GM19438 (cell line): ENCODE measurements at regions not wholly inside any gene's neighbourhood (a gene's known extent, or its start where the extent isn't known, plus 50 kb on each side); places are given as distances from the start of the nearest gene placed in this dataset.

Source experiments
- ATAC-seq: cut with Tn5 transposase; IDR thresholded peaks from one replicate; pipeline ENCODE4 v1.9.1; 2021; ENCODE audit warnings: low read depth; ENCODE audit not compliant: unreplicated experiment

DNA sequence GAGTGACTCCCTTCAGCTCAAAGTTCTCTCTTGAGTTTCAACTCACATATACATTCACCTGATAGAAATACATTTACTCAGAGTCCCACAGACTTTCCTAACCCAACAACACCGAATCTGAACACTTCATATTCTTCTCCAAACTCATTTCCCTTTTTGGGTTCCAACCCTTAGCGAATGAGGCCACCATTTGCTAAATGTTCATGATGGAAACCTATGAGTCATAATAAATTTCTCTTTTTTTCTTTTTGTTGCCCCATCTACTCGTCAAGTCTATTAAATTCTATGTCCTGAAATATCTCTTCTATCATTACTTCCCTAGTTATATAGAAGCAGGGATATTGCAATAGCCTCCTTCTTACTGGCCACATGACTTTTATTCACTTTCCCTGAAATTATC, 100.1 kb downstream of the HLX start:
- no peak for ATAC-seq

GRCh38 chr1:220982686-220983085, 103.4 kb downstream of the HLX start:
- no peak for ATAC-seq

GRCh38 chr1:220983877-220984635, 104.8 kb downstream of the HLX start:
- ATAC-seq: no peak

- no peak for ATAC-seq
Measured at GRCh38 chr1:220990427-220991339, 111.4 kb downstream of the HLX start.

GRCh38 chr1:220991506-220991905, 112.3 kb downstream of the HLX start:
- no peak for ATAC-seq

DNA sequence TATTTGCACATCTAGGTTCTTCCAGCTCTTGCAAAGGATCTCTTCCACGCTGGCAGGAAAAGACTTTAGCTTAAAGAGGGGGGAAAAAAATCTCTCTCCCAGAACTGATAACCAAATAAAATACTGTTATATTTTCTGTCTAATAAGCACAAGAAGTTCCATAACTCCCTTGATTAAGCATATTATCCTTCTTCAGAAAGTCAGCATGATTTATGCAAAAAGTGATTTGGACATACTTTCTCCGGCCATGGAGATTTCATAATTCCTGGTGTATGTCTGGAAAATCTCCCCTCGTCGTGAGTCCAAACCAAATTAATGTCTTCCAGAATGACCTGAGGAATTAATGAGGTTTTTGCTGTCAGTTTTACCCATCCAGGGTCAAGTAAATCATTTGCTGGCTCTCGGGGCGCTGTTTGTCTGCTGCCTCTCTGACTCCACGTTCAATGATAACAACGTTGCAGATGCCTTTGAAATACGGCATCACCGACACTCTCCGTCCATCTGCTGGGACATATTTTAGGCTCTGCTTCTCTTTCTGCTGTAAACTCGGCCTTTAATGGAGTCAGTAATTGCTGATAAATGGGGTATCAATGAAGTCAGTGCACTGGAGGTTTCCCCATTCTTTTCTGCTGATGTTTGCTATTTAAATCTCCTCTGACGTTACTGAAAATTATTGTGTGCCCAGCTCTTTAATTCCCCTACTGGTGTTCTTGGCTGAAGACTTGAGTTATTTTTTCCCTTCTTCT, 112.9 kb downstream of the HLX start:
- ATAC-seq: no peak

DNA sequence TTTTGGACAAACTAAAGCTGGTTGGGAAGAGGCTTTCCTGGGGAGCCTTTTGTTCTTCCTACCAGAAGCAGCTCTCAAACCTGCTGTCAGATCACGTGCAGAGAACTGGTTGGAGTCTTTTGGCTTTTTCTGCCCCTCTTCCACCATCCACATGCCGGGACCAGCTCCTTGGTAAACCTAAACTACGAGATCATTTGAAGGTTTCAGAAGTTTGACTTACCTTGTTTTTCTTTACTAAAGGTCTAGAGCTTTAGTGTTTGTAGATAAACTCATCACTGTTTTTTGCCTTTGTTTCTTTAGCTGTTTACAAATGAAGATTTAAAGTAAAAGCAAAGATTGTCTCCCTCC, 113.4 kb downstream of the HLX start:
- ATAC-seq: no peak

DNA sequence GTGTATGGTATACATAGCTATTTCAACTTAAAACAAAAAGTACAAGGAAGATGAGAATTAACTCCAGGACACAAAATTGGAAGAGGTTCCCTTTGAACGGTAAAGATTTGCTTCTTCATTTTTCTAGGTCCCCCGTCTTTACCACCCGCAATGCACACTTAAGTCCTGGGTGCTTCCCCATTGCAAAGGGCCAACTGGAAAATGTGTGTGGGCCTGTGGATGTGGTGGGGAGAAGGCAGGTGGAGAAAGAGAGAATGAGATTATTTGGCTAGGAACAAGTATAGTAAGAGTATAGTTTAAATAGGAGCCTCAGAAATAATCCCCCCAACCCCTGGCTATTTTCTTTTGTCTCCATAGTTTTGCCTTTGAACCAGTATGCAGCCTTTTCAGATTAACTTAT, 115.4 kb downstream of the HLX start:
- no peak for ATAC-seq

GRCh38 chr1:220997791-220998190, 118.5 kb downstream of the HLX start:
- ATAC-seq: no peak

- no peak for ATAC-seq
Measured at GRCh38 chr1:220999872-221000863, 120.9 kb downstream of the HLX start.

GRCh38 chr1:221001167-221001566, 121.9 kb downstream of the HLX start:
- ATAC-seq: no peak

- ATAC-seq: no peak
Measured at GRCh38 chr1:221002601-221003000, 123.4 kb downstream of the HLX start.

DNA sequence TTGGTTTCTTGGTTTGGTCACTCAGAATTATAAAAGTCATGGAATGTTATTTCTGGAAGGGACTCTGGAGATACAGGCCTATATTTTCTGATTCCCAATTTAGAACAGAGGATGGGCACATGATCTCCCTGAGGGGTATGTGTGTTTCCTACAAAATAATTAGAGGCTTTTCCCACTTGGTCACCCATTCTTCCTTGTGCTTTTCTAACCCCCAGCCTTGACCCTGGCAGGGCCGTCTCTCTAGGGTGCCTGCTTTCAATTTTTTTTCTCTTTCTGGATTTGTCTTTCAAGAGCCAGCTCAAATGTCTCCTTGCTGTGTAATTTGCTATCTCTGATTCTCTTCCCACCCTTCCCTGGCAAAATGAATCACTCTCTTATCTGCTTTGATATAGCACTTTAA, 131.9 kb downstream of the HLX start:
- no peak for ATAC-seq

- ATAC-seq: no peak
Measured at GRCh38 chr1:221012120-221012519, 132.9 kb downstream of the HLX start.

DNA sequence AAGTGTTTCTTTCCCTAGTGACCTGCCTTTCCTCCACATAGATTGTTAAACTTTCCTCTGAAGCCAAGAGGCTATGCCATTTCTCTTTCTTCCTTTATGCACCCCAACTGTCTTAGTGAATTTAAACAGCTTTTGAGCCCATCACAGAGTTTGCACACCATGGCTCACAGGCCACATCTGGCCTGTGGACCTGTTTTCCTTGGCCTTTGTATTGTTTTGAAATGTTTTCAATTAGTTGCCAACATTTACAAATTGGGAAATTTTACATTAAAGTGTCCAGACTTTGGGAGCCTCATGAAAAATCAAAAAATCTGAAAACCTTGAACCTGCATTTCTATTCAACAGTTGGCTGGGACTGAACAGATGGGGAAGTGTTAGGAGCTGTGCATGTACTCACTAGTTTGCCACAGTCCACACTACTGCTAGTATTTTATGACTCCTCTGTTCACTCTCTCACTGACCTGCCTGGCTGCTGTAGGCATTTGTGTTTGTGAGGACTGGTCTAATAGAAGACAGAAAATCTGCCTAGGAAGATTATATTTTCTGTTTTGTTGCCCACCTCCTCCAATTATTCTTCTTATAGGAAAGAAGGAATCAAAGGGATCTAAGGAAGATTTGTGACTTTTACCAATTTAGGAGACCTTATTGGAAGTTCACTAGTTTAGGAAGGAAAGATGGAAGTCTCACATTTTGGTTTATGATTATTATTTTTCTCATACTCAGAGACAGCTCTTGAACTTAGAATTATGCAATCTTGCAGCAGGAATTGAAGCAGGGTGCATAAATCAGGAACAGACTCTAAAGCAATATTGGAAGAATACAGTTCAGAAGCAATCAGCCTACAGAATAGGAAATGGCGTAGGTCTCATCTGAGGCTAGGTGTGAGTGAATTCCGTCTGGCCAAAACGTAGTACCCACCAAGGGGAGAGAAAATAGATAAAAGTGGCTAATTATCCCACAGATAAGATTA, 134.7 kb downstream of the HLX start:
- no peak for ATAC-seq

GRCh38 chr1:221015159-221015790, 136.0 kb downstream of the HLX start:
- no peak for ATAC-seq

- no peak for ATAC-seq
Measured at GRCh38 chr1:221016751-221017150, 137.5 kb downstream of the HLX start.

GRCh38 chr1:221018414-221018813, 139.2 kb downstream of the HLX start:
- no peak for ATAC-seq
